ENCODE measurements at regions not wholly inside any gene's neighbourhood (a gene's known extent, or its start where the extent isn't known, plus 50 kb on each side); places are given as distances from the start of the nearest gene placed in this dataset.

- no peak for TF ChIP-seq POLR2AphosphoS5 (IDR thresholded peaks at IDR 0.05)
- TF ChIP-seq, protein P1, sequence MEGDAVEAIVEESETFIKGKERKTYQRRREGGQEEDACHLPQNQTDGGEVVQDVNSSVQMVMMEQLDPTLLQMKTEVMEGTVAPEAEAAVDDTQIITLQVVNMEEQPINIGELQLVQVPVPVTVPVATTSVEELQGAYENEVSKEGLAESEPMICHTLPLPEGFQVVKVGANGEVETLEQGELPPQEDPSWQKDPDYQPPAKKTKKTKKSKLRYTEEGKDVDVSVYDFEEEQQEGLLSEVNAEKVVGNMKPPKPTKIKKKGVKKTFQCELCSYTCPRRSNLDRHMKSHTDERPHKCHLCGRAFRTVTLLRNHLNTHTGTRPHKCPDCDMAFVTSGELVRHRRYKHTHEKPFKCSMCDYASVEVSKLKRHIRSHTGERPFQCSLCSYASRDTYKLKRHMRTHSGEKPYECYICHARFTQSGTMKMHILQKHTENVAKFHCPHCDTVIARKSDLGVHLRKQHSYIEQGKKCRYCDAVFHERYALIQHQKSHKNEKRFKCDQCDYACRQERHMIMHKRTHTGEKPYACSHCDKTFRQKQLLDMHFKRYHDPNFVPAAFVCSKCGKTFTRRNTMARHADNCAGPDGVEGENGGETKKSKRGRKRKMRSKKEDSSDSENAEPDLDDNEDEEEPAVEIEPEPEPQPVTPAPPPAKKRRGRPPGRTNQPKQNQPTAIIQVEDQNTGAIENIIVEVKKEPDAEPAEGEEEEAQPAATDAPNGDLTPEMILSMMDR (IDR thresholded peaks at IDR 0.05) = no peak
Observed at GRCh38 chr4:115374621-115375020, 261.2 kb upstream of the NDST4 start.
